ENCODE measurements at regions not wholly inside any gene's neighbourhood (a gene's known extent, or its start where the extent isn't known, plus 50 kb on each side); places are given as distances from the start of the nearest gene placed in this dataset.

DNA sequence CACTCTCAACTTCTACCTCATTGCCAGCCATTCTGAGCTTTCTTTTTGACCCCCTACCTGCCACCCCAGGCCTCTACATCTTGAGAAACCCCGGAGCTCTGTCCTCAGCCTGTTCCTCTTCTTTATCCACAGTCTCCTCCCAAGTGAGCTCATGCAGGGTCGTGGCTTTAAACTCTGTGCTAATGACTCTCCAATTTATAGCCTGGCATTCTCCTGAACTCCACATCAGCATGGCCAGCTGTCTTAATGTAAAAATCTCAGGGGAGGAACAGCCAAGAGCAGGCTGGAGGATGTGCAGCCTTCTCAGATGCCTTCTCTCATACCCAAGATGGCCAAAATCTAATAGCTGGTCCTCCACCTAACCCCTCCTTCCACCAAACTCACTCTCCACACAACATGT lies 84.2 kb downstream of the CCDC185 start:
- no peak for DNase-seq (ENCODE audit: low spot score in 2 of 2)
- H3K9me3 Mint-ChIP-seq = no peaks in the 10 kb centered on the region
- ATAC-seq (replicated peaks; ENCODE audit: extremely low read depth, poor library complexity, severe bottlenecking) = no peak
- H3K36me3 Mint-ChIP-seq (ENCODE audit: insufficient read depth) = peaks cover 1% of the 10 kb centered on the region
- H3K4me1 Mint-ChIP-seq = no peaks in the 10 kb centered on the region
- no peak overlapping the region for H3K4me3 Mint-ChIP-seq
- no peak overlapping the region for H3K27ac Mint-ChIP-seq (ENCODE audit: low read depth)
- H3K27me3 Mint-ChIP-seq = peaks cover 48% of the 10 kb centered on the region

DNA sequence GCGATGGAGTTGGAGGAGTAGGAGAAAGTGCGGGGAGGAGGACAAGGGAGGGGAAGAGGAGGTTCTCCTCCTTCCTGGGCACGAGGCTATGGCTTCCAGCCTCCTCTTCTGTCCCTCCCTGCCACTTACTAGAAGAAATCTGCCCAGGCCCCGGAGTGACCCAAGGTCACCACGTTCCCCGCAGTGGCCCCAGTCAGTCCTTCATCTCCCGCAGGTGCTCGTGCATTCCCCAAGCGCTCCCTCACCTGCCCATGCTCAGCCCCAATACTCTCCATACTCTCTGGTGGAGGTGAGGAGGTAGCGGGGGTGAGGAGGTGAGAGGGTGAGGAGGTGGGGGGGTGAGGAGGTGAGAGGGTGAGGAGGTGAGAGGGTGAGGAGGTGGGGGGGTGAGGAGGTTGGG lies 85.4 kb downstream of the CCDC185 start:
- no peak overlapping the region for H3K27ac Mint-ChIP-seq (ENCODE audit: low read depth)
- H3K27me3 Mint-ChIP-seq = peaks cover 49% of the 10 kb centered on the region
- H3K9me3 Mint-ChIP-seq = no peaks in the 10 kb centered on the region
- H3K4me1 Mint-ChIP-seq = no peaks in the 10 kb centered on the region
- DNase-seq (ENCODE audit: low spot score in 2 of 2) (no peak), ATAC-seq (replicated peaks; ENCODE audit: extremely low read depth, poor library complexity, severe bottlenecking) (no peak)
- H3K36me3 Mint-ChIP-seq (ENCODE audit: insufficient read depth) = peaks cover 1% of the 10 kb centered on the region
- H3K4me3 Mint-ChIP-seq = no peak overlapping the region

- Mint-ChIP-seq H3K4me3 (no peak overlapping the region), H3K27ac (ENCODE audit: low read depth) (no peak overlapping the region)
Measured at GRCh38 chr1:223479261-223479660, 86.0 kb downstream of the CCDC185 start.

DNA sequence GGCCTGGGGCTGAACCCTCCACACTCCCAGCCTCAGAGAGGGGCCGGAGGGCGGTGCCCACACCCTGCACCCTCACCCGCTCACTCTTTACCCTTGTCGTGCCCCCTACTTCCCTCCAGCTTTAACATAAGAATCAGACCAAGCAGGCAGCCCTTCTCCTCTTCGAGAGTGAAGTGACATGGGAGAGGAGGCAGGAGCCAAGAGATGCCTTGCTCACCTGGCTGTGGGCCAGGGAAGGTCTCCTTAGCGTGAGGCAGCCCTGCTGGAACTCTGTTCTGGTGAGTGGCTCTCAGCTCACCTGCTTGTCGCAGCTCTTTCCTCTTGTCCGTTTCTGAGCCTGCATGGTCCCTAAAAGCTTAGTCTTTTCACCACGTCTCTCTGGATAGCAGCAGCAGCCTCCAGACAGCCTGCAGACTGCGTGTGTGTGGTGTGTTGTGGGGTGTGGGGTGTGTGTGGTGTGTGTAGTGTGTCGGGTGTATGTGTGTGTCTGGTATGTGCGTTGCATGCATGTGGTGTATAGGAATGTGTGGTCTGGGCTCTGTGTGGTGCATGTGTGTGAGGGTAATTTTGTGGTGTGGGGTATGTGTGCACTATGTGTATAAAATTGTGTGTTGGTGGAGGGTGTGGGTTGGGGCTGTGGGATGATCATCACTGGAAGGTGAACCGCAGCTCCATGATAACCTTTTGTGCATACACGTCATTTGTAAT lies 86.7 kb downstream of the CCDC185 start:
- H3K4me1 Mint-ChIP-seq = no peaks in the 10 kb centered on the region
- H3K27me3 Mint-ChIP-seq = peaks cover 56% of the 10 kb centered on the region
- H3K4me3 Mint-ChIP-seq = no peak overlapping the region
- H3K27ac Mint-ChIP-seq (ENCODE audit: low read depth) = no peak overlapping the region
- no peak for ATAC-seq (replicated peaks; ENCODE audit: extremely low read depth, poor library complexity, severe bottlenecking)
- H3K36me3 Mint-ChIP-seq (ENCODE audit: insufficient read depth) = peaks cover 1% of the 10 kb centered on the region
- no peak for DNase-seq (ENCODE audit: low spot score in 2 of 2)
- no peaks in the 10 kb centered on the region for H3K9me3 Mint-ChIP-seq

More at GRCh38 chr1:223479261-223479660, 86.0 kb downstream of the CCDC185 start:
- DNase-seq (ENCODE audit: low spot score in 2 of 2) = no peak
- H3K36me3 Mint-ChIP-seq (ENCODE audit: insufficient read depth) = peaks cover 1% of the 10 kb centered on the region
- no peaks in the 10 kb centered on the region for H3K4me1 Mint-ChIP-seq
- peaks cover 56% of the 10 kb centered on the region for H3K27me3 Mint-ChIP-seq
- no peaks in the 10 kb centered on the region for H3K9me3 Mint-ChIP-seq
- no peak for ATAC-seq (replicated peaks; ENCODE audit: extremely low read depth, poor library complexity, severe bottlenecking)

DNA sequence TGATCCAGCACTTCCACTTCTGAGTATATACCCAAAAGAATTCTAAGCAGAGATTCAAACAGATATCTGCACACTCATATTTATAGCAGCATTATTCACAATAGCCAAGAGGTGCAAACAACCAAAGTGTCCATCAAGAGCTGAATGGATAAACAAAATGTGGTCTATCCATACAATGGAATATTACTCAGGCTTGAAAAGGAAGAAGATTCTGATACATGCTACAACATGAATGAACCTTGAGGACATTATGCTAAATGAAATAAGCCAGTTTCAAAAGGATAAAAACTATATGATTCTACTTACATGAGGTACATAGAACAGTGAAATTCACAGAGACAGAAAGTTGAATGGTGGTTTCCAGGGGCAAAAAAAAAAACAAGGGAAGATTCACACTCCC lies 88.9 kb downstream of the CCDC185 start:
- Mint-ChIP-seq H3K27ac (ENCODE audit: low read depth) (no peak overlapping the region), H3K9me3 (no peaks in the 10 kb centered on the region), H3K36me3 (ENCODE audit: insufficient read depth) (peaks cover 1% of the 10 kb centered on the region), H3K4me3 (no peak overlapping the region), H3K4me1 (no peaks in the 10 kb centered on the region), H3K27me3 (peaks cover 50% of the 10 kb centered on the region)
- no peak for ATAC-seq (replicated peaks; ENCODE audit: extremely low read depth, poor library complexity, severe bottlenecking)
- no peak for DNase-seq (ENCODE audit: low spot score in 2 of 2)

DNA sequence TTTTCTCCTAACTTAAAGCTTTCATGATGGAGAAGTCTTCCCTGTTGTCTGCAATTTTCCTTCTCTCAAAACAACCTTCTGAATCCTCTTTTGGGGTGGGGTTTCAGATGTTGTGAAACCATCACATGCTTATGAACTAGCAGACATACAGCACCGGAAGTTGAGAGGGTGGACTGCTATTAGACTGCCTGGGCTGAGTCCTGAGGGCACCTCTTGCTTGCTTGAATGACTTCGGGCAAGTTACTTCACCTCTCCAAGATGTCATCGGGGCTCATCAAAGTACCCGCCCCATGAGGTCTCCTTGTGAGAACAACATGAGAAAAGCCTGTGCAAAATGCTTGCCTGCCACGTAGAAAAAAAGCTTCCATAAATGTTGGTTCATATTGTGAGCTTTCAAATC lies 89.6 kb downstream of the CCDC185 start:
- no peaks in the 10 kb centered on the region for H3K4me1 Mint-ChIP-seq
- peaks cover 50% of the 10 kb centered on the region for H3K27me3 Mint-ChIP-seq
- H3K36me3 Mint-ChIP-seq (ENCODE audit: insufficient read depth) = peaks cover under 1% of the 10 kb centered on the region
- no peaks in the 10 kb centered on the region for H3K9me3 Mint-ChIP-seq
- ATAC-seq (replicated peaks; ENCODE audit: extremely low read depth, poor library complexity, severe bottlenecking) (no peak), DNase-seq (ENCODE audit: low spot score in 2 of 2) (no peak)
- H3K27ac Mint-ChIP-seq (ENCODE audit: low read depth) = no peak overlapping the region
- H3K4me3 Mint-ChIP-seq = no peak overlapping the region

DNA sequence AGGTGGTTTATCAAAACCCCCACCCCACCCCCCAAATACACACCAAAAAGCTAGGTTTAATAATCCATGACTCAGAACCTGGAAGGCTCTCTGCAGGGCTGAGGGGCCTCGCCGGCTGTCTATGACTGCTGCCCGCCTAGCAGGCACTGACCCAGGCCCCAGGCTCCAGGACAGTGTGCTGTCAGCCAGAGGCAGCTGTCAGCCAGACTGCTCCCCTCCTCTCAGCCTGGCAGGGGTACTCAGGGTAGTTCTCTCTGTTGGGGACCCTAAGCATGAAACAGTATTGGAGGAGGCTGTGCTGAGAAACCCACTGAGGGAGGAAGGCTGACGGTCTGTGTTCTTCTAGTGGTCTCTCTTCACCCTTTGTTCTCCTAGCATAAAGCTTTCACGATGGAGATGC lies 90.3 kb downstream of the CCDC185 start:
- Mint-ChIP-seq H3K4me3 (no peak overlapping the region), H3K4me1 (no peaks in the 10 kb centered on the region), H3K27me3 (peaks cover 48% of the 10 kb centered on the region), H3K9me3 (no peaks in the 10 kb centered on the region), H3K36me3 (ENCODE audit: insufficient read depth) (no peaks in the 10 kb centered on the region), H3K27ac (ENCODE audit: low read depth) (no peak overlapping the region)
- ATAC-seq (replicated peaks; ENCODE audit: extremely low read depth, poor library complexity, severe bottlenecking) = no peak
- DNase-seq (ENCODE audit: low spot score in 2 of 2) = no peak

- Mint-ChIP-seq H3K4me1 (no peaks in the 10 kb centered on the region), H3K27ac (ENCODE audit: low read depth) (no peak overlapping the region), H3K9me3 (no peaks in the 10 kb centered on the region), H3K4me3 (no peak overlapping the region), H3K36me3 (ENCODE audit: insufficient read depth) (no peaks in the 10 kb centered on the region), H3K27me3 (peaks cover 54% of the 10 kb centered on the region)
- DNase-seq (ENCODE audit: low spot score in 2 of 2) (no peak), ATAC-seq (replicated peaks; ENCODE audit: extremely low read depth, poor library complexity, severe bottlenecking) (no peak)
Measured at GRCh38 chr1:223486366-223486765, 93.2 kb downstream of the CCDC185 start.

GRCh38 chr1:223486932-223487886 lies 94.0 kb downstream of the CCDC185 start:
- Mint-ChIP-seq H3K4me1 (no peaks in the 10 kb centered on the region), H3K27me3 (peaks cover 53% of the 10 kb centered on the region), H3K36me3 (ENCODE audit: insufficient read depth) (no peaks in the 10 kb centered on the region), H3K4me3 (no peak overlapping the region), H3K9me3 (no peaks in the 10 kb centered on the region), H3K27ac (ENCODE audit: low read depth) (no peak overlapping the region)
- ATAC-seq (replicated peaks; ENCODE audit: extremely low read depth, poor library complexity, severe bottlenecking) (no peak), DNase-seq (ENCODE audit: low spot score in 2 of 2) (no peak)

DNA sequence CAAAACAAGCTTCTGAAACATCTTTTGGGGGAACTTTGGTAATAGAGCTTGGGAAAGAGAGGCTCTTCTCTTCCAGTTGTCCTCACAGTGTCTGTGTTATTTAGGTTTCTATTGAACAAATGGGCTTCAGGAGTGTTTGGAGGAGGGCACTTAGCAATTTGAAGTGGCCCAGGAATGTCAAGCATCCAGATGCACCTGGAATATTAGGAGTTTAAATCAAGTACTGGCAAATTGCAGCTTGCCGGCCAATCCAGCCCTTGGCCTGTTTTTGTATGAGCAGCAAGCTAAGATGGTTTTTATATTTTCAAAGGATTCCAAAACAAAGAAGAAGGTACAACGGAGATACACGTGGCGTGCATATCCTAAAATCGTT lies 94.7 kb downstream of the CCDC185 start:
- peaks cover 53% of the 10 kb centered on the region for H3K27me3 Mint-ChIP-seq
- H3K9me3 Mint-ChIP-seq = no peaks in the 10 kb centered on the region
- no peak overlapping the region for H3K4me3 Mint-ChIP-seq
- H3K27ac Mint-ChIP-seq (ENCODE audit: low read depth) = no peak overlapping the region
- DNase-seq (ENCODE audit: low spot score in 2 of 2) (no peak), ATAC-seq (replicated peaks; ENCODE audit: extremely low read depth, poor library complexity, severe bottlenecking) (no peak)
- no peaks in the 10 kb centered on the region for H3K4me1 Mint-ChIP-seq
- H3K36me3 Mint-ChIP-seq (ENCODE audit: insufficient read depth) = no peaks in the 10 kb centered on the region

GRCh38 chr1:223489439-223489838 lies 96.2 kb downstream of the CCDC185 start:
- ATAC-seq (replicated peaks; ENCODE audit: extremely low read depth, poor library complexity, severe bottlenecking) (no peak), DNase-seq (ENCODE audit: low spot score in 2 of 2) (no peak)
- H3K36me3 Mint-ChIP-seq (ENCODE audit: insufficient read depth) = no peaks in the 10 kb centered on the region
- H3K4me1 Mint-ChIP-seq = no peaks in the 10 kb centered on the region
- H3K27me3 Mint-ChIP-seq = peaks cover 43% of the 10 kb centered on the region
- H3K27ac Mint-ChIP-seq (ENCODE audit: low read depth) = no peak overlapping the region
- H3K9me3 Mint-ChIP-seq = no peaks in the 10 kb centered on the region
- H3K4me3 Mint-ChIP-seq = no peak overlapping the region

DNA sequence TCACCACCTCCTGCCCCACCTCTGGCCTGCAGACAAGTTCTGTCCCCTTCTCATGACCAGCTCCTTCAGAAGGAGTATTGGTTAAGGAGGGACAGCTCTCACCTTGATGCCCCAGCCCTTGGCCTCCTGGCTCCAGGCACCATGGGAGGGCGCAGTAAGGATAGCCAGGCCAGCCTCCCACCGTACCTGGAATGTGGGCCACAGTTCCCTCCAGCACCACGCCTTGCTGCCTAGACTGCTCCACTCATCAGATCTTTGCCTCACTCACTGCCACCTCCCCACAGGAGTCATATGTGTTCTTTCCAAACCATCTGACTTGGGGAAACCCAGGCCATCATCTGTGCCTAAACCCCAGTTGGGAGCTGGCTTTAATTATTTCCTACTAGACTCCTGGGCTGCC lies 97.0 kb downstream of the CCDC185 start:
- Mint-ChIP-seq H3K4me3 (no peak overlapping the region), H3K36me3 (ENCODE audit: insufficient read depth) (no peaks in the 10 kb centered on the region), H3K4me1 (no peaks in the 10 kb centered on the region), H3K27me3 (peaks cover 37% of the 10 kb centered on the region), H3K9me3 (no peaks in the 10 kb centered on the region), H3K27ac (ENCODE audit: low read depth) (no peak overlapping the region)
- DNase-seq (ENCODE audit: low spot score in 2 of 2) (no peak), ATAC-seq (replicated peaks; ENCODE audit: extremely low read depth, poor library complexity, severe bottlenecking) (no peak)

Measured in central memory CD8-positive, alpha-beta T cell (primary cell).